Left ventricle myocardium superior (tissue), 1 donor: ENCODE measurements at regions not wholly inside any gene's neighbourhood (a gene's known extent, or its start where the extent isn't known, plus 50 kb on each side); places are given as distances from the start of the nearest gene placed in this dataset.
A peak's percentile ranks its signal among the peaks of the same experiment; 100 is the strongest.

Experiments
- ATAC-seq: fragments of 200-7000 bp; cut with Tn5 transposase; one replicate; pipeline ENCODE4 v1.9.1; 2020; ENCODE audit warnings: mild to moderate bottlenecking, moderate library complexity
- DNase-seq: peaks from one replicate; pipeline ENCODE4 v3.0.0-alpha.2; 2020
- intact Hi-C: fragments of 100-400 bp; cut with micrococcal nuclease; formaldehyde crosslinking; loops from one replicate; pipeline ENCODE4 v1.11.0; 2022
- donor health status: DM: no; HTN: yes; CAD: no; lungs with severe emphysema.

GRCh38 chr11:8814209-8814922 lies 96.6 kb upstream of the AKIP1 start:
- intact Hi-C loops: loop anchor here (5.0 to 10.0 kb wide), 2 partner anchors 100 to 122 kb away; partner anchors contain the start of gene AKIP1
- ATAC-seq (no peak), DNase-seq (no peak)

DNA sequence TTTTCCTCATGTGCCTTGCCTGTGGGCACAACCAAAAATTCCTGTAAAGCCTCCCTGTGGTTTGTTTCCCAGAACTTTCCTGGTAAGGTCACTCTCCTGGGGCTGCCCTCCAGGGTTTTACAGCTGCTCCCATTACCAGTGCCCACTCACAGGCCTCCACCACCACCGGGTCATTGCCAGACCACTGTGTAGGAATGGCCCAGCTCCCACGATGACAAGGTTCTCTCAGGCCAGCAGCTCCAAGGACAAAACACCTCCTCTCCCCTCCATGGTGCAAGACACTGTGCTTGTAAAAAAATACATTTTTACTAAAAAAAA lies 96.1 kb upstream of the AKIP1 start:
- no peak for ATAC-seq
- no peak for DNase-seq
- intact Hi-C loops: loop anchor here (5.0 to 10.0 kb wide), 2 partner anchors 100 to 123 kb away; partner anchors contain the start of gene AKIP1

DNA sequence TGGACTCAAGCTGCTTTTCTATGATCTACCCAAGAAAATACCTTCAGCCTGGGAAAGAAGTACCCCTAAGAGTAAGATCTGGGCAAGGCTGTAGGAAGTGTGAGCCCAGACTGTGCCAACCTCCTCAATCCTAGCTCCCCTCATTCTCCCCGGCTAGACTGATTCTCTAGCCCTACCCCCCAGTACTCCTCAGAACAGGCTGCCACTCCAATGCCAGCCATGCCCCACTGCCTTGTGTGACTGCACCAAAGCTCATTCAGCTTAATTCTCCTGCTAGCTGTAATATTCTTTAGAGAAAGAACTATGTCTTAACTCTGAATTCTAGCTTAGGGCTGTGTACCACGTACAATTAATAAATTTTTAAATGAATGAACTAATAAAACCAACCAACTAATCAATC lies 92.6 kb upstream of the AKIP1 start:
- DNase-seq (no peak), ATAC-seq (no peak)
- intact Hi-C loops: loop anchor here (10.0 kb wide), 1 partner anchor 96 kb away; the partner anchor contains the start of gene AKIP1

- DNase-seq: no peak
- ATAC-seq: no peak
- intact Hi-C loops: no loop called here
These were observed 90.6 kb upstream of the AKIP1 start for GRCh38 chr11:8820401-8820800.

DNA sequence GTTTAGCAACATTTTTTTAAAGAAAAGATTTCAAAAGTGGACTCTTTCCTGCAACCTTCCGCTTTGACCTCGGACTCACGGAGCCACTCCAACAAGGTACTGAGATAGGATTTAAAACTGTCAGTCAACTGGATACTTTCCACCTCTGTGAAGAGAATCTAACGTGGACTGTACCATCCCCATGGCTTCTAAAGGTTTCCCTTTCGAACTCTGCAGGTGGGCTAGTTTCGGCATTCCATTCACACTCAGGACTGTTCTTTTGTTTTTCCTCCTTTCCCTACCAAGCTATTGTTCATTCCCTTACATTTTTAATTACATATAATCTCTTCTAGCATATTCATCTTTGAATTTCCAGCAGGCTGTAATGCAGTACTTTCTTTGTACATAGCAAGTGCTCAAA lies 88.5 kb upstream of the AKIP1 start:
- intact Hi-C loops: no loop called here

GRCh38 chr11:8823174-8823742 lies 87.7 kb upstream of the AKIP1 start:
- intact Hi-C loops: no loop called here
- no peak for DNase-seq
- ATAC-seq: no peak

More for the DNA sequence above, 88.5 kb upstream of the AKIP1 start:
- ATAC-seq (no peak), DNase-seq (no peak)

DNA sequence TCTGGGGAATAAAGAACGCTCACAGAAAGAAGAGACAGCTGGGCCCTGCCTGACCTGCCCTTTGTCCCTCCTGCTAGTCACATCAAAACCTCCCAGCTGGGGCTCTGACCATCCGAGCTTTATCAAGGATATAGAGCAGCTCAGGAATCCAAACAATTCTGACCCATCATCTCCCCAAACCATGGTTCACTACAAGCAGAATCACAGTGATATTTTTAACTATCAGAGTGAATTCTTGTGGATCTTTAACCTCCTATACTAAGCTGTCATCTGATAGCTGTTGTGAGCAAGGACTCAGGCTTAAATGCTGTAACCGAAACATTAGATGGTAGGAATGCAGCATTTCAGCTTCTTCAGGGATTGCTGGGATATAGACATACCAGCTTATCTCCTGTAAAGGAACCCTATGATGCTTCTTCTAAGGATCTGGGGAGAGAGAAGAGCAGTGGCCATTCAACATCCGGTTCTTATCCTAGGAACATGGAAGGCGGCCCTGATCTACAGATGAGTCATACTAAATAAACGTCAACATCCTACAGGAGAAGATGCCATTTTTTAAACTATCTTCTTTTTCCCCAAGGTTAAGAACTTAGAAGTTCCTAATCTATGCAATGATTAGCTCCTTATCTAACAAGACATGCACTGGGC lies 84.7 kb upstream of the AKIP1 start:
- DNase-seq: no peak
- intact Hi-C loops: no loop called here
- ATAC-seq: peak; percentile 63

GRCh38 chr11:8826901-8827560 lies 84.0 kb upstream of the AKIP1 start:
- no peak for ATAC-seq
- intact Hi-C loops: no loop called here
- DNase-seq: no peak

DNA sequence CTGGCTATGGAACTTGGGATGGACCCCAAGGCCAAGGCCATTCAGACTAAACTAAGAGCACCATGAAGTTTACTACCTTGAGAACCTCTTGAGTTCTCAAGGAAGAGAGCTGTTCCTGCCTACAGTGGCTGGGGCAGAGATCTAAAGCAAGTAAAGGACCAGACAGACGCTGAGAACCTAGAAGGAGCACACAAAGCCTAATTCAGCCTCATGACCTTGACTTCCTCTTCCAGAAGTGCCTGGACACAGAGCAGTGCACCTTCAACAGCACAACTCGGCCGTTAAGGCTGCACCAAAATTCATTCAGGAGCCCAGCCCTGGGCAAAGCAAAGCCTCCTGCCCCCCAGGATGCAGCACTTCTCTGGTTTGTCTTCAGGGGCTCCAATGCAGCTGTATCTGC lies 82.9 kb upstream of the AKIP1 start:
- no peak for ATAC-seq
- intact Hi-C loops: no loop called here
- no peak for DNase-seq

GRCh38 chr11:8828580-8829361 lies 82.2 kb upstream of the AKIP1 start:
- ATAC-seq (no peak), DNase-seq (no peak)
- intact Hi-C loops: no loop called here

- intact Hi-C loops: no loop called here
- ATAC-seq (no peak), DNase-seq (no peak)
These were observed 81.4 kb upstream of the AKIP1 start for GRCh38 chr11:8829556-8829955.

DNA sequence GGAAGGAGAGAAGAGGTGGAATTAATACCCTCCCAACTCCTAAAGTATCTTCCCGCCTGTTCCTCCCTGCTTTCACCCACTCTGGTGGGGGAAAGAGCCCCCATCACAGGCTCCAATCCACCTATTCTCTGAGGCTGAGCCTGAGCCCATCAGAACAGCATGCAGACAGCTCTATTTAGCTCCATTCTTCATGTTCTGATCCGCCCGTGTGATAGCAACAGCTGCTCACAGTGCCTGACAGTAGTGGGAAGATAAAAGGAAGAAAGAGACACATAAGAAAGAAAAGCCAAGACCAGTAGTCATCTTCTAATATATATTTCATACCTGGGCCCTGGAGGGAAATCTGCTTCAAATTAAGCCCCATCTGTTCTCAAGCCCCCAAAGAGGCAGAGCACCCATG lies 80.3 kb upstream of the AKIP1 start:
- ATAC-seq (no peak), DNase-seq (no peak)
- intact Hi-C loops: no loop called here

DNA sequence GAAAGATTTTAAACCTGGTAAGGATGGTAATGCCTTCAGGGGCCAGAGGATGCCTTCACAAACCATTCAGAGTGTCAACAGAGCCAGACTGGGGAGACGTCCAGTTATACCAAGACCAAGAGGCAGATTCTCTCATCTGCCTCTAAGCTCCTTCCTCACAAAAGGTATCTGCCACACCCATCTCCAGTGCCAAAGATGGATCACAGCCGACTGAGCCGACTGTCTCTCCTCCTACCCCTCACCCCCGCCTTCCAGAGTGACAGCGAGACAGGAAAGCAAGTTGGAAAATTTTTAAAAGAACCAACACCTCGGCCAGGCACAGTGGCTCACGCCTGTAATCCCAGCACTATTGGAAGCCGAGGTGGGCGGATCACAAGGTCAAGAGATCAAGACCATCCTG lies 79.1 kb upstream of the AKIP1 start:
- intact Hi-C loops: no loop called here
- DNase-seq (no peak), ATAC-seq (no peak)

DNA sequence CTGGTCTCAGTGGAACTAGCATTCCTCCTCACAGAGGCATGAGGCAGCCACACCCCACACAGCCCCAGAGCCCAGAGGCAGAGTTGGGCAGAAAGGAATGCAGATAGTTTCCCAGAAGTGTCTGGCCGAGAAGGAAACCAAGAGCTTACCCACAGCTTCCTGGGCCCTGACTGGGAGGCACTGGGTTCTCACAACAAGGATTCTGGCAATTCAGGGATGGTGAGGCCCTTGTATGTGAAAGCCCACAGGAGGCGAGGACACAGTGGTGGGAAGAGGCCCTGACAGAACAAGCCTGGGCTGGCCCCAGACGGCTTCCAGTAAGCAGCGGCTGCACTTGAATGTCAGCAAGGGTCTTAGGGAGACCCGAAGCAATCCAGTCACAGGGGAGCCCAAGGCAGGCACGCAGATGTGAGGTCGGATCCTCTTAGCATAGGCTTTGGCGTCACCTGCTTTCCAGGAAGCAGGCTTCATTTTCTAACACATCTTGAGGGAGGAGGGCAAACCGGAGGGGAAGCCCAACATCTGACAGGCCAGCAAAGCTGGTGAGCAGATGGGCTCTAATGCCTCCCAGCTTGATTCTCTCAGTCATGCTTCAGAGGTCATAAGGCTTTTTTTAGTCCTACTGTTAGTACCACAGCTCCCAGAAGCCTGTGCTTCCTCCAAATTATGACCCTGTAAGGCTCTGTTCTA lies 78.3 kb upstream of the AKIP1 start:
- peak; percentile 69 for ATAC-seq
- intact Hi-C loops: no loop called here

GRCh38 chr11:8833568-8834315 lies 77.2 kb upstream of the AKIP1 start:
- intact Hi-C loops: no loop called here
- ATAC-seq: no peak

More for the DNA sequence above, 78.3 kb upstream of the AKIP1 start:
- DNase-seq: no peak

GRCh38 chr11:8834379-8834778 lies 76.6 kb upstream of the AKIP1 start:
- intact Hi-C loops: no loop called here
- no peak for ATAC-seq
- DNase-seq: no peak

More at GRCh38 chr11:8833568-8834315, 77.2 kb upstream of the AKIP1 start:
- DNase-seq: no peak

DNA sequence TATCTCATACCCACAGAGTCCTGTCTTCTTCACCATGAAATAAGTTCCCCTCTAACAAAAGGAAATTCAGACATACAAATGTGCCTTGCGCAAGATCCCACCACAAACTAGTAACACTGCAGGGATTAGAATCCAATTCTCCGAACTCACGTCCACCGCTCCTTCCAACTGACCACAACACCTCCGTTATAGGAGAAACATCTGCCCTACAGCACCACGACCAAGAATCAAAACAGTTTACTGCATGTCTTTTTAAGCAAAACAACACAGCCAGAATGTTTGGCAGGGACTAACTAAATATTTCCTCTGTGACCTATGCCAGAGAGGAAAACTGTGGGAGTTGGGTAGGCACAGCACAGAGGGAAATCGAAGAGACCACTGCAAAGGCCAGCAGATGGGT lies 72.7 kb upstream of the AKIP1 start:
- intact Hi-C loops: no loop called here
- no peak for DNase-seq
- peak; percentile 69 for ATAC-seq

DNA sequence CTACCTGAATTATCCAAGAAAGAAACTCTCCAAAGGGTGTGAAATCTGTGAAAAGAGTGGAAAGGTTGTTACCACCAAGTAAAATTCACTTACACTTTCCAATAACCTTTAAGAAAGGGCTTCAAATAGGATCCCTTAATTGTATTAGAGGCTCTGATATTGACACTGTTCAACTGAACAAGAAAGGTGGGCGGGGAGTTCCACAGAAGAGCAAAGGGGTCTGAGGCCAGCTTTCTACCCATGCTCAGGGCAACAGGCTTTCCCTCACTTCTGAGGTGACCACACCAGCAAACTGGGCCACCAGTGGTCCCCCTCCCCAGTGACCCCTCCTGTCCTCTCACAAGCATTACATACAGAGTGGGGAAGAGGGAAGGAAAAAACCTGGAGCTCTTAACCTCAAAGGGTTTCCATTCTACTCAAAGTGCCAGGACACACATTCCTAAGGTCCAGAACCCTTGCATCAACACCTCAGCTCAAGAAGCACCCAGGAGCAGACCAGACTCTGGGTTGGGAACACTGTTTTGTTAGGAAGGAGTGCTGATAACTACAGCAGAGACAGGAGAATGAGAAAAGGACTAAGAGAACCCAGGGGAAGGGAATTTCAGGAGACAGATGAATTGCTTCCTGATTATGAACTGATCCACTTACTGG lies 71.6 kb upstream of the AKIP1 start:
- peak; percentile 30 for ATAC-seq
- DNase-seq: no peak
- intact Hi-C loops: no loop called here
